SK-N-SH (cell line): ENCODE measurements at regions not wholly inside any gene's neighbourhood (a gene's known extent, or its start where the extent isn't known, plus 50 kb on each side); places are given as distances from the start of the nearest gene placed in this dataset.

Experiments used
- CTCF ChIA-PET: fragments of 300-600, 350-600 bp; formaldehyde crosslinking; extraction: SDS; loops from one replicate; lab custom pipeline; 2021; lab: Yijun Ruan, JAX
- POLR2A ChIA-PET: fragments of 350-600 bp; sonication (Branson Sonifier 250); formaldehyde crosslinking; extraction: SDS; loops from one replicate; lab custom pipeline; 2020; ENCODE audit warnings: antibody characterized with exemption, inconsistent platforms; lab: Yijun Ruan, JAX
- DNase-seq: peaks from one replicate; pipeline ENCODE4 v3.0.0; 2012
- H2AFZ ChIP-seq: fragments of 200-600 bp; sonication (generic); 2 replicates; pipeline ENCODE4 v1.8.1; 2016; ENCODE audit warnings: antibody characterized with exemption, mild to moderate bottlenecking, low read depth
- H3F3A ChIP-seq: fragments of 200-600 bp; sonication (generic); replicated peaks from 2 replicates; pipeline ENCODE3; 2016; ENCODE audit warnings: antibody characterized with exemption, mild to moderate bottlenecking; ENCODE audit not compliant: insufficient read depth
- H3K27ac ChIP-seq, 2 experiments: fragments of 200-500 bp in 1 of 2; fragments of 200-600 bp in 1 of 2; sonication (Bioruptor generic) in 1 of 2; sonication (generic), shearing (Covaris generic) in 1 of 2; 2 replicates each; pipeline versions ENCODE4 v1.5.1 to v1.6.1; 2014 to 2016; ENCODE audit warnings: low read depth in 2 of 2, inconsistent platforms in 1 of 2, low read length in 1 of 2, mild to moderate bottlenecking in 1 of 2, mixed read lengths in 1 of 2
- H3K27me3 ChIP-seq: fragments of 200-600 bp; sonication (generic), shearing (Covaris generic); 2 replicates; pipeline ENCODE4 v1.6.1; 2016; ENCODE audit warnings: mixed run types; ENCODE audit not compliant: insufficient read depth
- H3K36me3 ChIP-seq, 2 experiments: fragments of 200-500 bp in 1 of 2; fragments of 200-600 bp in 1 of 2; sonication (Bioruptor generic) in 1 of 2; sonication (generic) in 1 of 2; replicated peaks in 1 of 2; 2 replicates each; pipeline versions ENCODE3 to v1.5.1; 2014 to 2016; ENCODE audit warnings: low read length in 1 of 2, mild to moderate bottlenecking in 1 of 2; ENCODE audit not compliant: insufficient read depth in 2 of 2, control insufficient read depth in 1 of 2
- H3K4me1 ChIP-seq, 2 experiments: fragments of 200-500 bp in 1 of 2; fragments of 200-600 bp in 1 of 2; sonication (Bioruptor generic) in 1 of 2; sonication (generic), shearing (Covaris generic) in 1 of 2; 2 replicates each; pipeline versions ENCODE4 v1.5.1 to v1.6.1; 2014 to 2016; ENCODE audit warnings: low read depth in 1 of 2, low read length in 1 of 2, mixed run types in 1 of 2; ENCODE audit not compliant: insufficient read depth in 2 of 2, control insufficient read depth in 1 of 2
- H3K4me2 ChIP-seq: fragments of 200-600 bp; sonication (generic), shearing (Covaris generic); 2 replicates; pipeline ENCODE4 v1.6.1; 2017; ENCODE audit warnings: mixed run types
- H3K4me3 ChIP-seq, 2 experiments: fragments of 200-500 bp in 1 of 2; fragments of 200-600 bp in 1 of 2; sonication (Bioruptor generic) in 1 of 2; sonication (generic), shearing (Covaris generic) in 1 of 2; 2 replicates each; pipeline versions ENCODE4 v1.5.1 to v1.8.1; 2014 to 2016; ENCODE audit warnings: low read depth in 2 of 2, inconsistent platforms in 1 of 2, low read length in 1 of 2, mild to moderate bottlenecking in 1 of 2, mixed read lengths in 1 of 2, moderate library complexity in 1 of 2
- H3K79me2 ChIP-seq: fragments of 200-600 bp; sonication (generic); 2 replicates; pipeline ENCODE4 v1.8.1; 2017; ENCODE audit warnings: mild to moderate bottlenecking; ENCODE audit not compliant: insufficient read depth
- H3K9ac ChIP-seq: fragments of 200-600 bp; sonication (generic); 2 replicates; pipeline ENCODE4 v1.6.1; 2017; ENCODE audit warnings: mixed run types
- H3K9me2 ChIP-seq: fragments of 200-600 bp; sonication (generic); 2 replicates; pipeline ENCODE4 v1.6.1; 2017; ENCODE audit warnings: mixed run types
- H3K9me3 ChIP-seq: fragments of 200-600 bp; sonication (generic); 2 replicates; pipeline ENCODE4 v1.6.1; 2017; ENCODE audit warnings: mixed run types, mild to moderate bottlenecking, moderate library complexity
- H4K20me1 ChIP-seq: fragments of 200-600 bp; sonication (generic); 2 replicates; pipeline ENCODE4 v1.6.1; 2017; ENCODE audit warnings: mild to moderate bottlenecking, mixed run types; ENCODE audit not compliant: insufficient read depth
- CHD2 ChIP-seq: fragments of 150-350 bp; IDR thresholded peaks from 2 replicates; pipeline ENCODE4 v1.6.1; 2018; ENCODE audit warnings: low read length; ENCODE audit not compliant: partially characterized antibody
- ELF1 ChIP-seq: IDR thresholded peaks from 2 replicates; pipeline ENCODE4 v1.4.0; 2012
- GATA2 ChIP-seq: sonication (generic); formaldehyde crosslinking; IDR thresholded peaks from 2 replicates; pipeline ENCODE4 v1.5.0; 2020; ENCODE audit warnings: mild to moderate bottlenecking, missing genetic modification reagents
- JUND ChIP-seq: IDR thresholded peaks from 2 replicates; pipeline ENCODE4 v1.4.0; 2012
- MEF2A ChIP-seq: IDR thresholded peaks from 2 replicates; pipeline ENCODE4 v1.4.0; 2012; ENCODE audit warnings: low read depth, borderline replicate concordance
- MXI1 ChIP-seq: IDR thresholded peaks from 2 replicates; pipeline ENCODE4 v1.6.1; 2012; ENCODE audit warnings: mild to moderate bottlenecking, low read depth, low read length, improper control_type of control experiment
- PBX3 ChIP-seq: IDR thresholded peaks from 2 replicates; pipeline ENCODE4; 2012
- RCOR1 ChIP-seq: fragments of 150-350 bp; IDR thresholded peaks from 2 replicates; pipeline ENCODE4 v1.6.1; 2017; ENCODE audit warnings: antibody characterized with exemption, low read length
- RXRA ChIP-seq: IDR thresholded peaks from 2 replicates; pipeline ENCODE4 v1.4.0; 2012; ENCODE audit warnings: low read depth, mild to moderate bottlenecking, borderline replicate concordance
- SIN3A ChIP-seq: IDR thresholded peaks from 2 replicates; pipeline ENCODE4 v1.6.1; 2012; ENCODE audit warnings: low read depth, mild to moderate bottlenecking, low read length, moderate library complexity, borderline replicate concordance
- TCF12 ChIP-seq: IDR thresholded peaks from 2 replicates; pipeline ENCODE4 v1.4.0; 2012
- TEAD4 ChIP-seq: IDR thresholded peaks from 2 replicates; pipeline ENCODE4 v1.4.0; 2012; ENCODE audit warnings: mild to moderate bottlenecking, borderline replicate concordance; ENCODE audit not compliant: insufficient read depth
- ZBTB33 ChIP-seq: IDR thresholded peaks from 2 replicates; pipeline ENCODE4 v1.4.0; 2012; ENCODE audit warnings: low read depth, borderline replicate concordance
- WGBS: methylation state at CpG from one replicate; pipeline ENCODE4 v1.1.6; 2017; ENCODE audit warnings: low lambda C conversion rate; 5-methylcytosine and 5-hydroxymethylcytosine counted together

DNA sequence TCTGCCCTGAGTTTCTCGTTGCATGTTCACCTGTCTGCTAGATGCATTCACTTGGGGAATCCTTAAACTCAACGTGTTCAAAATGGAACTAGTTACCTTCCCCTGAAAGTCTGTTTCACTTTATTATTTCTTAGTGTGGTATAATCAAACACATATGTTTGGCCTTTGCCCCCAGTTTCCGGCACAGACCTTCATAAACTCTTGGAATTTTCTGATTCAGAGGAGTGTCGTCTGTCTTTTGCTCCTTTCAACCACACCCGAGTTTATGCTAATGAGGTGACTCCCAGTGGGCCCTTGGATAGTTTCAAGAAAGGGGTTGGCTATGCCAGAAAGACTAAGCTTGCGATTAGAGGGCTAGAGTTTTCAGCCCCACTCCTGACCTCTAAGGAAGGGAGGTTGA lies 198.9 kb downstream of the CDCA7 start:
- Histone ChIP-seq H3F3A (peaks cover 8% of the 10 kb centered on the region), H3K27me3 (no peaks in the 10 kb centered on the region), H3K4me2 (no peak overlapping the region), H3K79me2 (no peaks in the 10 kb centered on the region), H2AFZ (no peak overlapping the region), H3K27ac (no peak overlapping the region), H3K36me3 (no peaks in the 10 kb centered on the region), H4K20me1 (no peaks in the 10 kb centered on the region), H3K9ac (no peak overlapping the region), H3K4me3 (no peak overlapping the region), H3K9me3 (no peaks in the 10 kb centered on the region), H3K9me2 (no peaks in the 10 kb centered on the region), H3K4me1 (peaks cover 3 to 4% of the 10 kb centered on the region in 2 experiments; a peak in 2 of 4 replicates)
- WGBS, result 40% methylated on average over 6 of the region's 6 CpGs
- ChIA-PET POLR2A (no interaction called here), CTCF (no interaction called here)
- no peak for DNase-seq
- peak; percentile 85 for TF ChIP-seq TCF12
- no peak for TF ChIP-seq GATA2 (CRISPR knock-in tag)

GRCh38 chr2:173555833-173556232 lies 201.2 kb downstream of the CDCA7 start:
- Histone ChIP-seq H3K4me1 (peaks cover 3 to 4% of the 10 kb centered on the region in 2 experiments; a peak in 2 of 4 replicates), H3K79me2 (no peaks in the 10 kb centered on the region), H3F3A (no peaks in the 10 kb centered on the region), H3K36me3 (no peaks in the 10 kb centered on the region), H3K9ac (no peak overlapping the region), H3K9me3 (no peaks in the 10 kb centered on the region), H2AFZ (no peak overlapping the region), H3K27ac (peak overlapping the region in 1 of 2 experiments; percentile 39; a peak in 1 of 4 replicates), H3K27me3 (no peaks in the 10 kb centered on the region), H3K4me3 (no peak overlapping the region), H3K4me2 (peak overlapping the region; percentile 14; the same call in 1 of the 2 replicates), H3K9me2 (no peaks in the 10 kb centered on the region), H4K20me1 (no peaks in the 10 kb centered on the region)
- WGBS, result 4% methylated on average over 1 of the region's 1 CpG
- ChIA-PET POLR2A (no interaction called here), CTCF (no interaction called here)
- DNase-seq, result no peak
- TF ChIP-seq RXRA, result no peak
- peak; percentile 39 for TF ChIP-seq PBX3

- H4K20me1 ChIP-seq, result no peaks in the 10 kb centered on the region
- no peaks in the 10 kb centered on the region for H3K79me2 ChIP-seq
- WGBS, result 68% methylated on average over 5 of the region's 5 CpGs
- H3K9me2 ChIP-seq, result no peaks in the 10 kb centered on the region
- ChIA-PET CTCF (no interaction called here), POLR2A (no interaction called here)
- H3K27me3 ChIP-seq, result no peaks in the 10 kb centered on the region
- H3K4me1 ChIP-seq, result peaks cover 3 to 4% of the 10 kb centered on the region in 2 experiments; a peak in 2 of 4 replicates
- no peak overlapping the region for H3K4me2 ChIP-seq
- H3K9me3 ChIP-seq, result no peaks in the 10 kb centered on the region
- no peak overlapping the region for H2AFZ ChIP-seq
- no peak overlapping the region for H3K9ac ChIP-seq
- no peaks in the 10 kb centered on the region for H3K36me3 ChIP-seq
- DNase-seq, result no peak
- no peaks in the 10 kb centered on the region for H3F3A ChIP-seq
- TF ChIP-seq RCOR1, result no peak
- TF ChIP-seq MEF2A, result no peak
- TF ChIP-seq JUND, result no peak
- TF ChIP-seq ELF1, result no peak
- no peak for TF ChIP-seq ZBTB33
- TF ChIP-seq MXI1, result no peak
- no peak for TF ChIP-seq CHD2
- TF ChIP-seq TEAD4, result no peak
- no peak for TF ChIP-seq SIN3A
- no peak overlapping the region; a peak in 1 of 4 replicates for H3K27ac ChIP-seq
- H3K4me3 ChIP-seq, result no peak overlapping the region
Measured at GRCh38 chr2:173556816-173557215, 202.1 kb downstream of the CDCA7 start.
